Activated CD8-positive, alpha-beta T cell treated with anti-CD3 and anti-CD28 coated beads, Interleukin-2, amount 10 ng/mL, durations not matched to agents 7 days and 5 days (primary cell): ENCODE measurements at regions not wholly inside any gene's neighbourhood (a gene's known extent, or its start where the extent isn't known, plus 50 kb on each side); places are given as distances from the start of the nearest gene placed in this dataset.

Source experiments
- ATAC-seq: fragments of 150-1000 bp; cut with Tn5 transposase; one replicate; pipeline ENCODE4 v1.10.0; 2021; ENCODE audit warnings: moderate library complexity
- CTCF ChIA-PET: fragments of 350-600 bp; sonication (Branson Sonifier 250); formaldehyde crosslinking; loops from one replicate; lab custom pipeline; 2021; ENCODE audit warnings: antibody characterized with exemption; lab: Charles Lee
- POLR2A ChIA-PET: fragments of 350-600 bp; sonication (Branson Sonifier 250); formaldehyde crosslinking; loops from one replicate; lab custom pipeline; 2021; ENCODE audit warnings: antibody characterized with exemption; lab: Charles Lee
- DNase-seq: peaks from one replicate; pipeline ENCODE4 v3.0.0-alpha.2; 2020
- H3K27ac Mint-ChIP-seq: one replicate; pipeline ENCODE4 v1.8.0; 2021; ENCODE audit warnings: mild to moderate bottlenecking, mixed read lengths
- H3K27me3 Mint-ChIP-seq: one replicate; pipeline ENCODE4 v1.8.0; 2021; ENCODE audit warnings: low read depth, mixed read lengths
- H3K36me3 Mint-ChIP-seq: one replicate; pipeline ENCODE4 v1.8.0; 2021; ENCODE audit warnings: low read depth, mixed read lengths
- H3K4me1 Mint-ChIP-seq: one replicate; pipeline ENCODE4 v1.8.0; 2021; ENCODE audit warnings: low read depth, mixed read lengths
- H3K4me3 Mint-ChIP-seq: one replicate; pipeline ENCODE4 v1.8.0; 2021; ENCODE audit warnings: mild to moderate bottlenecking, mixed read lengths
- H3K9me3 Mint-ChIP-seq: one replicate; pipeline ENCODE4 v1.8.0; 2022; ENCODE audit warnings: mixed read lengths; ENCODE audit not compliant: insufficient read depth

- no peaks in the 10 kb centered on the region for H3K36me3 Mint-ChIP-seq
- no peak overlapping the region for H3K4me3 Mint-ChIP-seq
- H3K9me3 Mint-ChIP-seq = no peaks in the 10 kb centered on the region
- ATAC-seq = no peak
- no peak for DNase-seq
- no peak overlapping the region for H3K27ac Mint-ChIP-seq
- ChIA-PET POLR2A (no interaction called here), CTCF (no interaction called here)
- peaks cover 2% of the 10 kb centered on the region for H3K27me3 Mint-ChIP-seq
- H3K4me1 Mint-ChIP-seq = no peaks in the 10 kb centered on the region
Measured at GRCh38 chr3:28947751-28948150, 333.1 kb upstream of the RBMS3 start.

GRCh38 chr3:28948685-28949084 is 332.2 kb upstream of the RBMS3 start:
- no peaks in the 10 kb centered on the region for H3K9me3 Mint-ChIP-seq
- H3K27ac Mint-ChIP-seq = no peak overlapping the region
- ChIA-PET POLR2A (no interaction called here), CTCF (no interaction called here)
- no peak overlapping the region for H3K4me3 Mint-ChIP-seq
- peaks cover 2% of the 10 kb centered on the region for H3K27me3 Mint-ChIP-seq
- no peaks in the 10 kb centered on the region for H3K4me1 Mint-ChIP-seq
- no peaks in the 10 kb centered on the region for H3K36me3 Mint-ChIP-seq
- DNase-seq (no peak), ATAC-seq (no peak)

GRCh38 chr3:28949580-28949979 is 331.3 kb upstream of the RBMS3 start:
- ATAC-seq (no peak), DNase-seq (no peak)
- POLR2A ChIA-PET = no interaction called here
- no peak overlapping the region for H3K27ac Mint-ChIP-seq
- H3K9me3 Mint-ChIP-seq = no peaks in the 10 kb centered on the region
- CTCF ChIA-PET = no interaction called here
- no peak overlapping the region for H3K4me3 Mint-ChIP-seq
- H3K27me3 Mint-ChIP-seq = peaks cover 2% of the 10 kb centered on the region
- no peaks in the 10 kb centered on the region for H3K36me3 Mint-ChIP-seq
- H3K4me1 Mint-ChIP-seq = no peaks in the 10 kb centered on the region

GRCh38 chr3:28950614-28951013 is 330.3 kb upstream of the RBMS3 start:
- Mint-ChIP-seq H3K27me3 (peaks cover 2% of the 10 kb centered on the region), H3K9me3 (no peaks in the 10 kb centered on the region), H3K4me3 (no peak overlapping the region), H3K4me1 (no peaks in the 10 kb centered on the region), H3K36me3 (no peaks in the 10 kb centered on the region), H3K27ac (no peak overlapping the region)
- POLR2A ChIA-PET = no interaction called here
- DNase-seq (no peak), ATAC-seq (no peak)
- CTCF ChIA-PET = no interaction called here

GRCh38 chr3:28951772-28952556 is 328.9 kb upstream of the RBMS3 start:
- ATAC-seq (no peak), DNase-seq (no peak)
- no peaks in the 10 kb centered on the region for H3K4me1 Mint-ChIP-seq

GRCh38 chr3:28958656-28959055 is 322.2 kb upstream of the RBMS3 start:
- DNase-seq (no peak), ATAC-seq (no peak)
- Mint-ChIP-seq H3K27ac (no peak overlapping the region), H3K9me3 (peaks cover 13% of the 10 kb centered on the region), H3K4me3 (no peak overlapping the region), H3K4me1 (no peaks in the 10 kb centered on the region), H3K36me3 (no peaks in the 10 kb centered on the region), H3K27me3 (no peaks in the 10 kb centered on the region)
- CTCF ChIA-PET = no interaction called here
- POLR2A ChIA-PET = no interaction called here

More at GRCh38 chr3:28951772-28952556, 328.9 kb upstream of the RBMS3 start:
- H3K27me3 Mint-ChIP-seq = no peaks in the 10 kb centered on the region
- no peaks in the 10 kb centered on the region for H3K9me3 Mint-ChIP-seq
- no peak overlapping the region for H3K4me3 Mint-ChIP-seq
- ChIA-PET POLR2A (no interaction called here), CTCF (interaction anchor here (0.7 kb wide), 1 partner anchor 36 kb away, joined by 3 read pairs; no protein-coding TSS in a partner anchor)
- H3K27ac Mint-ChIP-seq = no peak overlapping the region
- H3K36me3 Mint-ChIP-seq = no peaks in the 10 kb centered on the region

- Mint-ChIP-seq H3K36me3 (no peaks in the 10 kb centered on the region), H3K9me3 (peaks cover 15% of the 10 kb centered on the region), H3K4me1 (no peaks in the 10 kb centered on the region), H3K27ac (no peak overlapping the region), H3K4me3 (no peak overlapping the region), H3K27me3 (no peaks in the 10 kb centered on the region)
- CTCF ChIA-PET = no interaction called here
- POLR2A ChIA-PET = no interaction called here
- ATAC-seq = no peak
- no peak for DNase-seq
Measured at GRCh38 chr3:28971156-28971555, 309.7 kb upstream of the RBMS3 start.

- Mint-ChIP-seq H3K4me3 (no peak overlapping the region), H3K9me3 (peaks cover 15% of the 10 kb centered on the region), H3K27me3 (no peaks in the 10 kb centered on the region), H3K36me3 (no peaks in the 10 kb centered on the region), H3K27ac (no peak overlapping the region), H3K4me1 (no peaks in the 10 kb centered on the region)
- POLR2A ChIA-PET = no interaction called here
- ATAC-seq (no peak), DNase-seq (no peak)
- CTCF ChIA-PET = no interaction called here
Measured at GRCh38 chr3:28972921-28973320, 307.9 kb upstream of the RBMS3 start.

- Mint-ChIP-seq H3K27me3 (no peaks in the 10 kb centered on the region), H3K27ac (no peak overlapping the region), H3K4me3 (no peak overlapping the region), H3K36me3 (no peaks in the 10 kb centered on the region), H3K9me3 (peaks cover 12% of the 10 kb centered on the region), H3K4me1 (no peaks in the 10 kb centered on the region)
- DNase-seq = no peak
- ChIA-PET CTCF (no interaction called here), POLR2A (no interaction called here)
- ATAC-seq = no peak
Measured at GRCh38 chr3:28973609-28974008, 307.3 kb upstream of the RBMS3 start.

- H3K4me3 Mint-ChIP-seq = no peak overlapping the region
- CTCF ChIA-PET = no interaction called here
- H3K4me1 Mint-ChIP-seq = no peaks in the 10 kb centered on the region
Measured at GRCh38 chr3:28978092-28978491, 302.8 kb upstream of the RBMS3 start.

GRCh38 chr3:28980131-28980530 is 300.7 kb upstream of the RBMS3 start:
- ChIA-PET POLR2A (no interaction called here), CTCF (no interaction called here)
- Mint-ChIP-seq H3K4me3 (no peak overlapping the region), H3K4me1 (no peaks in the 10 kb centered on the region), H3K36me3 (no peaks in the 10 kb centered on the region), H3K9me3 (no peaks in the 10 kb centered on the region), H3K27ac (no peak overlapping the region), H3K27me3 (no peaks in the 10 kb centered on the region)
- DNase-seq (no peak), ATAC-seq (no peak)

More at GRCh38 chr3:28978092-28978491, 302.8 kb upstream of the RBMS3 start:
- Mint-ChIP-seq H3K9me3 (no peaks in the 10 kb centered on the region), H3K27ac (no peak overlapping the region), H3K27me3 (no peaks in the 10 kb centered on the region), H3K36me3 (no peaks in the 10 kb centered on the region)
- no peak for ATAC-seq
- no peak for DNase-seq
- POLR2A ChIA-PET = no interaction called here

- Mint-ChIP-seq H3K36me3 (no peaks in the 10 kb centered on the region), H3K4me1 (no peaks in the 10 kb centered on the region), H3K4me3 (no peak overlapping the region), H3K27ac (no peak overlapping the region), H3K27me3 (no peaks in the 10 kb centered on the region), H3K9me3 (no peaks in the 10 kb centered on the region)
- CTCF ChIA-PET = no interaction called here
- POLR2A ChIA-PET = no interaction called here
- ATAC-seq = no peak
- no peak for DNase-seq
Measured at GRCh38 chr3:28980631-28981030, 300.2 kb upstream of the RBMS3 start.

- H3K9me3 Mint-ChIP-seq = no peaks in the 10 kb centered on the region
- ChIA-PET CTCF (no interaction called here), POLR2A (no interaction called here)
- H3K4me1 Mint-ChIP-seq = no peaks in the 10 kb centered on the region
- DNase-seq = no peak
- no peak overlapping the region for H3K27ac Mint-ChIP-seq
- no peaks in the 10 kb centered on the region for H3K36me3 Mint-ChIP-seq
- no peaks in the 10 kb centered on the region for H3K27me3 Mint-ChIP-seq
- ATAC-seq = no peak
- H3K4me3 Mint-ChIP-seq = no peak overlapping the region
Measured at GRCh38 chr3:28982906-28983305, 298.0 kb upstream of the RBMS3 start.
